ENCODE measurements at regions not wholly inside any gene's neighbourhood (a gene's known extent, or its start where the extent isn't known, plus 50 kb on each side); places are given as distances from the start of the nearest gene placed in this dataset.

- peak; percentile 27 to 29 for DNase-seq
Measured at GRCh38 chr6:117078624-117079023, 186.7 kb upstream of the VGLL2 start.

- no peak for DNase-seq
Measured at GRCh38 chr6:117079951-117080350, 185.4 kb upstream of the VGLL2 start.

GRCh38 chr6:117089604-117090003 is 175.8 kb upstream of the VGLL2 start:
- no peak for DNase-seq

GRCh38 chr6:117110146-117110545 is 155.2 kb upstream of the VGLL2 start:
- DNase-seq = no peak

- DNase-seq = no peak
Measured at GRCh38 chr6:117110737-117111136, 154.6 kb upstream of the VGLL2 start.

- no peak for DNase-seq
Measured at GRCh38 chr6:117117652-117118051, 147.7 kb upstream of the VGLL2 start.

GRCh38 chr6:117118490-117118889 is 146.9 kb upstream of the VGLL2 start:
- no peak for DNase-seq

GRCh38 chr6:117126213-117126612 is 139.1 kb upstream of the VGLL2 start:
- DNase-seq = no peak

- no peak for DNase-seq
Measured at GRCh38 chr6:117128052-117128451, 137.3 kb upstream of the VGLL2 start.

GRCh38 chr6:117130125-117130524 is 135.2 kb upstream of the VGLL2 start:
- DNase-seq = no peak

GRCh38 chr6:117136702-117137101 is 128.7 kb upstream of the VGLL2 start:
- DNase-seq = no peak

GRCh38 chr6:117137711-117138110 is 127.6 kb upstream of the VGLL2 start:
- DNase-seq = no peak

GRCh38 chr6:117138425-117138824 is 126.9 kb upstream of the VGLL2 start:
- DNase-seq = no peak

- DNase-seq = no peak
Measured at GRCh38 chr6:117138920-117139319, 126.4 kb upstream of the VGLL2 start.

- no peak for DNase-seq
Measured at GRCh38 chr6:117142142-117142541, 123.2 kb upstream of the VGLL2 start.

- no peak for DNase-seq
Measured at GRCh38 chr6:117142995-117143394, 122.4 kb upstream of the VGLL2 start.

GRCh38 chr6:117143647-117144046 is 121.7 kb upstream of the VGLL2 start:
- no peak for DNase-seq

- no peak for DNase-seq
Measured at GRCh38 chr6:117145940-117146339, 119.4 kb upstream of the VGLL2 start.

GRCh38 chr6:117149324-117149723 is 116.0 kb upstream of the VGLL2 start:
- no peak for DNase-seq

- DNase-seq = no peak
Measured at GRCh38 chr6:117156741-117157140, 108.6 kb upstream of the VGLL2 start.

GRCh38 chr6:117157448-117157847 is 107.9 kb upstream of the VGLL2 start:
- no peak for DNase-seq

GRCh38 chr6:117165911-117166499 is 99.4 kb upstream of the VGLL2 start:
- no peak for DNase-seq

- no peak for DNase-seq
Measured at GRCh38 chr6:117167520-117168271, 97.7 kb upstream of the VGLL2 start.

- no peak for DNase-seq
Measured at GRCh38 chr6:117168296-117169063, 96.9 kb upstream of the VGLL2 start.

Data from NCI-H1930 (cell line).